Karpas-422 (cell line): ENCODE measurements at regions not wholly inside any gene's neighbourhood (a gene's known extent, or its start where the extent isn't known, plus 50 kb on each side); places are given as distances from the start of the nearest gene placed in this dataset.

Source experiments
- DNase-seq: peaks from one replicate; pipeline ENCODE4 v3.0.0-alpha.2; 2015
- H2AFZ ChIP-seq: fragments of 200-600 bp; sonication (generic); 2 replicates; pipeline ENCODE4 v1.6.1; 2014; ENCODE audit warnings: antibody characterized with exemption, low read length, mixed read lengths
- H3K27ac ChIP-seq: fragments of 200-600 bp; sonication (generic); 2 replicates; pipeline ENCODE4 v1.5.1; 2014; ENCODE audit warnings: mild to moderate bottlenecking, low read length, moderate library complexity
- H3K27me3 ChIP-seq: fragments of 200-600 bp; sonication (generic); 2 replicates; pipeline ENCODE4 v1.6.1; 2014; ENCODE audit warnings: low read length, mixed read lengths
- H3K36me3 ChIP-seq: fragments of 200-600 bp; sonication (generic); 2 replicates; pipeline ENCODE4 v1.6.1; 2014; ENCODE audit warnings: low read length, mixed read lengths; ENCODE audit not compliant: insufficient read depth
- H3K4me1 ChIP-seq: fragments of 200-600 bp; sonication (generic); 2 replicates; pipeline ENCODE4 v1.6.1; 2014; ENCODE audit warnings: mild to moderate bottlenecking, low read length, mixed read lengths
- H3K4me2 ChIP-seq: fragments of 200-600 bp; sonication (generic); 2 replicates; pipeline ENCODE4 v1.6.1; 2014; ENCODE audit warnings: low read length, low read depth, mild to moderate bottlenecking; ENCODE audit not compliant: poor library complexity, severe bottlenecking
- H3K4me3 ChIP-seq: fragments of 200-600 bp; sonication (generic); 2 replicates; pipeline ENCODE4 v1.5.1; 2014; ENCODE audit warnings: mild to moderate bottlenecking, antibody characterized with exemption, low read length, mixed read lengths
- H3K79me2 ChIP-seq: fragments of 200-600 bp; sonication (generic); 2 replicates; pipeline ENCODE4 v1.6.1; 2014; ENCODE audit warnings: mild to moderate bottlenecking, low read length, mixed read lengths
- H3K9ac ChIP-seq: fragments of 200-600 bp; sonication (generic); 2 replicates; pipeline ENCODE4 v1.6.0; 2014; ENCODE audit warnings: low read length
- H3K9me2 ChIP-seq: fragments of 200-600 bp; sonication (generic), shearing (Covaris generic); replicated peaks from 2 replicates; pipeline ENCODE4 v1.6.0; 2014; ENCODE audit warnings: mild to moderate bottlenecking, low read length, moderate library complexity; ENCODE audit not compliant: insufficient read depth
- H3K9me3 ChIP-seq: fragments of 300-700, 200-600 bp; sonication (generic); 2 replicates; pipeline ENCODE4 v1.6.1; 2014; ENCODE audit warnings: low read length, mixed read lengths
- H4K20me1 ChIP-seq: fragments of 200-600 bp; sonication (generic); 2 replicates; pipeline ENCODE4 v1.6.1; 2014; ENCODE audit warnings: mild to moderate bottlenecking, antibody characterized with exemption, low read length, low read depth; ENCODE audit not compliant: insufficient read depth

GRCh38 chr9:107620801-107621200, 131.2 kb upstream of the KLF4 start:
- no peaks in the 10 kb centered on the region for H3K36me3 ChIP-seq
- no peaks in the 10 kb centered on the region for H3K9me2 ChIP-seq
- no peaks in the 10 kb centered on the region for H3K27me3 ChIP-seq
- no peaks in the 10 kb centered on the region for H4K20me1 ChIP-seq
- H3K4me1 ChIP-seq, result no peaks in the 10 kb centered on the region
- no peak overlapping the region for H3K4me3 ChIP-seq
- H3K9ac ChIP-seq, result no peak overlapping the region
- no peak for DNase-seq
- H3K9me3 ChIP-seq, result no peaks in the 10 kb centered on the region
- no peak overlapping the region for H2AFZ ChIP-seq
- H3K79me2 ChIP-seq, result no peaks in the 10 kb centered on the region
- H3K4me2 ChIP-seq, result no peak overlapping the region
- no peak overlapping the region for H3K27ac ChIP-seq

GRCh38 chr9:107620236-107620635, 130.7 kb upstream of the KLF4 start:
- H3K4me1 ChIP-seq, result no peaks in the 10 kb centered on the region
- no peak overlapping the region for H3K9ac ChIP-seq
- no peak for DNase-seq
- H3K79me2 ChIP-seq, result no peaks in the 10 kb centered on the region
- H3K36me3 ChIP-seq, result no peaks in the 10 kb centered on the region
- no peaks in the 10 kb centered on the region for H3K27me3 ChIP-seq
- no peaks in the 10 kb centered on the region for H3K9me3 ChIP-seq
- no peak overlapping the region for H3K4me3 ChIP-seq
- H2AFZ ChIP-seq, result no peak overlapping the region
- no peaks in the 10 kb centered on the region for H4K20me1 ChIP-seq
- no peaks in the 10 kb centered on the region for H3K9me2 ChIP-seq
- no peak overlapping the region for H3K27ac ChIP-seq
- no peak overlapping the region for H3K4me2 ChIP-seq

DNA sequence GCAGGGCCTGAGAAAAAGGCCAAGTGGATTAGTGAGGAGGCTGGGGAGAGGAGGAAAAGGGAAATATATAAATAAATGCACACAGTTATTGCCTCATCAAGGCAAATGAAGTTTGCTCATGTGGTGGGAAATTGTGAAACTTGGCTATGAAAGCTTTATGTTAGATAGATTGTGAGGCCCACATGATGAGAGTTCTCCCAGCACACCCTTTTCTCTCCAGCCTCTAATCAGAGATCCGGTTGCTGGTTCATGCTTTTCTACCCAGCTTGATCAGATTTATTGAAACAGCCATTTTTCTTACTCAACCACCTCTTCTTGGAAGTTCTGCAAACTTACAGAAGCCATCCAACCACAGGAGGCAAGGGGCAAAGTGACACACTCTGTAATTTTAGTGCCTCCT, 125.8 kb upstream of the KLF4 start:
- H3K9ac ChIP-seq, result no peak overlapping the region
- H3K79me2 ChIP-seq, result no peaks in the 10 kb centered on the region
- no peaks in the 10 kb centered on the region for H3K27me3 ChIP-seq
- no peaks in the 10 kb centered on the region for H3K9me2 ChIP-seq
- H3K4me1 ChIP-seq, result no peaks in the 10 kb centered on the region
- no peak overlapping the region for H3K27ac ChIP-seq
- no peaks in the 10 kb centered on the region for H4K20me1 ChIP-seq
- H3K4me2 ChIP-seq, result no peak overlapping the region
- no peak overlapping the region for H2AFZ ChIP-seq
- no peak overlapping the region for H3K4me3 ChIP-seq
- H3K36me3 ChIP-seq, result no peaks in the 10 kb centered on the region
- no peaks in the 10 kb centered on the region for H3K9me3 ChIP-seq
- DNase-seq, result no peak

DNA sequence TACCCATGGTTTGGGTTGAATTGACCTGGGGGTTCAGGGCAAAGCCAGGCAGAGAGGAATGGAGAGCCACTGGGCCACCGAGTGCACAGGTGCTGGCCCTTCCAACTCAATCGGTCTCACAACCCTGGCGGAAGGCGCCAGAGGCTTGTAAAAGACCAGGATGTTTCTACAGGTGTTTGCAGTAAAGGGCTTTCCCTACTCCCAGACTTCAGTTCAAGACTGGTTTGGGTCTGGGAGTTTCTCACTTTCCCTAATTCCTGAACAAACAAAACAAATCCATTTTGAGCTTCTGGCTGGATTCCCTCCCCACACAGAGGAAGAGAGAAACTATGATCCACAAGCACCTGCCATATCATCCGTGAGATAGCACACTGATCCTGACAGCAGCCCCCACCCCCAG, 125.2 kb upstream of the KLF4 start:
- no peaks in the 10 kb centered on the region for H4K20me1 ChIP-seq
- no peak overlapping the region for H3K27ac ChIP-seq
- H3K36me3 ChIP-seq, result no peaks in the 10 kb centered on the region
- no peak overlapping the region for H3K4me3 ChIP-seq
- H3K4me2 ChIP-seq, result no peak overlapping the region
- no peaks in the 10 kb centered on the region for H3K9me2 ChIP-seq
- no peaks in the 10 kb centered on the region for H3K79me2 ChIP-seq
- no peak overlapping the region for H2AFZ ChIP-seq
- H3K4me1 ChIP-seq, result no peaks in the 10 kb centered on the region
- no peak for DNase-seq
- H3K9ac ChIP-seq, result no peak overlapping the region
- H3K27me3 ChIP-seq, result no peaks in the 10 kb centered on the region
- no peaks in the 10 kb centered on the region for H3K9me3 ChIP-seq

DNA sequence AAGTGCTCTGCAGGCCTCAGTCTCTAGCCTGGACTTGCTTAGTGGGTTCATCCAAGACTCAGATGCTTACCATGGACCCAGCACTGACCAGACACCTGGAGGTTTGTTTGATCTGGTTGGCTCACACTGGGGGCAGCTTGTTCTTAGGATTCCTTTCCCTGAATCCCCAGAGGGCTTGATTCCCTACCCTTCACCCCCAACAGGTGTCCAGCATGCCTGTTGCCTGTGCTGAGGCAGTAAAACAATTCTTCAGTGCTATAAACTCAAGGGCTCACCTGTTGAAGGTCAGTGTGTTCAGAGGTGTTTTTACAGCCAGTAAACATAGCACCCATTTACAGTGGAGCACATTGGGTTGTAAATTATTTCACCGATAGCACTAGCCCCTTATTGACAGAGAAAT, 123.8 kb upstream of the KLF4 start:
- no peaks in the 10 kb centered on the region for H3K9me2 ChIP-seq
- DNase-seq, result no peak
- H3K4me3 ChIP-seq, result no peak overlapping the region
- H2AFZ ChIP-seq, result no peak overlapping the region
- H3K79me2 ChIP-seq, result no peaks in the 10 kb centered on the region
- H3K27ac ChIP-seq, result no peak overlapping the region
- no peaks in the 10 kb centered on the region for H3K4me1 ChIP-seq
- H3K9ac ChIP-seq, result no peak overlapping the region
- no peaks in the 10 kb centered on the region for H4K20me1 ChIP-seq
- H3K27me3 ChIP-seq, result no peaks in the 10 kb centered on the region
- H3K4me2 ChIP-seq, result no peak overlapping the region
- no peaks in the 10 kb centered on the region for H3K9me3 ChIP-seq
- H3K36me3 ChIP-seq, result no peaks in the 10 kb centered on the region

GRCh38 chr9:107612136-107612535, 122.6 kb upstream of the KLF4 start:
- no peak overlapping the region for H3K4me2 ChIP-seq
- no peak overlapping the region for H3K4me3 ChIP-seq
- DNase-seq, result no peak
- H2AFZ ChIP-seq, result no peak overlapping the region
- no peak overlapping the region for H3K27ac ChIP-seq
- H3K79me2 ChIP-seq, result no peaks in the 10 kb centered on the region
- no peaks in the 10 kb centered on the region for H4K20me1 ChIP-seq
- no peaks in the 10 kb centered on the region for H3K27me3 ChIP-seq
- H3K9me2 ChIP-seq, result no peaks in the 10 kb centered on the region
- H3K9ac ChIP-seq, result no peak overlapping the region
- no peaks in the 10 kb centered on the region for H3K4me1 ChIP-seq
- H3K36me3 ChIP-seq, result no peaks in the 10 kb centered on the region
- no peaks in the 10 kb centered on the region for H3K9me3 ChIP-seq

DNA sequence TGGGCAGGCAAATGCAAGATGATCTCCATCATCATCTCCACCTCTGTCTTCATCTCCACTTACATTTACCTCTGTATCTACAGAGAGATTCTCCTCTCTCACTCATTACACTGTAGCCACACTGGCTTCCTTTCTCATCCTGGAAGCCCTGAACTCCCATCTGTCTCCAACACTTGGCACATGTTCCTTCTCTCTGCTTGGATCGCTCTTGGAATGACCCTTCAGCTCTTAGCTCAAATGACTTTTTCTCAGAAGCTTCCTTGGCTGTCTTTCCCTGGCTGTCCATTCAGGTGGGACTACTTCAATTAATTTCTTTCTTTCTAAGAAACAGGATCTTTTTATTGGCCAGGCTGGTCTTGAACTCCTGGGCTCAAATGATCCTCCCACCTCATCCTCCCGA, 120.0 kb upstream of the KLF4 start:
- Histone ChIP-seq H3K27ac (no peak overlapping the region), H3K4me3 (no peak overlapping the region), H4K20me1 (no peaks in the 10 kb centered on the region), H3K9me3 (no peaks in the 10 kb centered on the region), H2AFZ (no peak overlapping the region), H3K27me3 (no peaks in the 10 kb centered on the region), H3K4me1 (no peaks in the 10 kb centered on the region), H3K36me3 (no peaks in the 10 kb centered on the region), H3K79me2 (no peaks in the 10 kb centered on the region), H3K4me2 (no peak overlapping the region), H3K9me2 (no peaks in the 10 kb centered on the region), H3K9ac (no peak overlapping the region)
- no peak for DNase-seq

DNA sequence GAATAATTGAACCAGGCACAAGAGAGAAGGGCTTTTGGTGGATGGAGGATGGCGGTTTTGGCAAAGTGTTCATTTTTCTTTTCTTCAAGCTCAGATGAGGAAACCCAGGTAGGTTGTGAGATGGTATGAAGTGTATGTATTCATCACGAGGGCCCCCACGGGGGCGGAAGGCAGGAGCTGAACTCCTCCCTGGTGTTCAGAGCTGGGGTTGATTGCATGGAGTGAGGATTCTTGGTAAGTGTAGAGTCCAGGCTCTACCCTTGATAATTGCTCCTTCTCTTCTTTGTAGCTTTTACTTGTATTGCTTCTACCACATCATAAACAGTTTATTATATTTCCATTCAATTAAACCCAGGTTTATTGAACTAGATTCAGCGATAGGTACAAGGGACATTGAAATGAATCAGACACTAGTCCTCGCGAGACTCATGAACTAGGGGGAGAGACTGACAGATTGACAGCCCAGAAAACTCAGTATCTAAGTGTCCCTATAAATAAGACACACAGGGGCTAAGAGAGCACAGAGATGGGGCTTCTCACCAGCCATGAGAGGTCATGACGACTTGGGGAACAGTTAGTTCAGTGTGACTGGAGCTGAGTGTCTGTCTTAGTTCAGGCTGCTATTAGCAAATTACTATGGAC, 116.7 kb upstream of the KLF4 start:
- H3K4me2 ChIP-seq, result no peak overlapping the region
- no peak for DNase-seq
- no peak overlapping the region for H2AFZ ChIP-seq
- H3K9me3 ChIP-seq, result no peaks in the 10 kb centered on the region
- no peaks in the 10 kb centered on the region for H3K4me1 ChIP-seq
- no peak overlapping the region for H3K4me3 ChIP-seq
- no peak overlapping the region for H3K27ac ChIP-seq
- H3K9me2 ChIP-seq, result no peaks in the 10 kb centered on the region
- no peak overlapping the region for H3K9ac ChIP-seq
- H3K27me3 ChIP-seq, result no peaks in the 10 kb centered on the region
- no peaks in the 10 kb centered on the region for H3K36me3 ChIP-seq
- H4K20me1 ChIP-seq, result no peaks in the 10 kb centered on the region
- H3K79me2 ChIP-seq, result no peaks in the 10 kb centered on the region

DNA sequence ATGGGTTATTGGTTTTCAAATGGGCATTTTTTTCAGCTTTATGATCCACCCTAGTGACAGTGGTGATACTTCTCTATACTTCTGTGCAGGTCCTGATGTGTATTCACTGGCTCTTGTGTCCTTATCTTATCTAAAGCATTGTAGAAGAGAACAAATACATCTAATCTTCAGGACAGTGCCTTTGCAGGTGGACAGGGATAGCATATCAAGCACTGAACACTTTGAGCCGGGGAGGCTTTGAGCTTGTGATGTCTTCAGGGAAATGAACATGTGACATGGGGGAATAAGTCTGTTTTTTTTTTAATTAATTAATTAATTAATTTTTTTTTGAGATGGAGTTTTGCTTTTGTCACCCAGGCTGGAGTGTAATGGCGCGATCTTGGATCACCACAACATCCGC, 115.5 kb upstream of the KLF4 start:
- Histone ChIP-seq H3K27ac (no peak overlapping the region), H2AFZ (no peak overlapping the region), H3K4me2 (no peak overlapping the region), H3K4me3 (no peak overlapping the region), H3K36me3 (no peaks in the 10 kb centered on the region), H3K4me1 (no peaks in the 10 kb centered on the region), H3K79me2 (no peaks in the 10 kb centered on the region), H3K9ac (no peak overlapping the region), H3K9me2 (no peaks in the 10 kb centered on the region), H4K20me1 (no peaks in the 10 kb centered on the region), H3K27me3 (no peaks in the 10 kb centered on the region), H3K9me3 (no peaks in the 10 kb centered on the region)
- DNase-seq, result no peak
